ENCODE measurements at regions not wholly inside any gene's neighbourhood (a gene's known extent, or its start where the extent isn't known, plus 50 kb on each side); places are given as distances from the start of the nearest gene placed in this dataset.

DNA sequence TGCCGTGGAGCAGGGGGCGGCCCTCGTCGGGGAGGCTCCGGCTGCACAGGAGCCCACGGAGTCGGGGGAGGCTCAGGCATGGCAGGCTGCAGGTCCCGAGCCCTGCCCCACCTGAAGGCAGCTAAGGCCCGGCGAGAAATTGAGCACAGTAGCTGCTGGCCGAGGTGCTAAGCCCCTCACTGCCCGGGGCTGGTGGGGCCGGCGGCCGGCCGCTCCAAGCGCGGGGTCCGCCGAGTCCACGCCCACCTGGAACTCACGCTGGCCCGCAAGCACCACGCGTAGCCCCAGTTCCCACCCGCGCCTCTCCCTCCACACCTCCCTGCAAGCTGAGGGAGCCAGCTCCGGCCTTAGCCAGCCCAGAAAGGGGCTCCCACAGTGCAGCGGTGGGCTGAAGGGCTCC lies 589.4 kb downstream of the PPP4R3C start:
- Histone ChIP-seq H3K4me1 (no peaks in the 10 kb centered on the region), H3K36me3 (no peaks in the 10 kb centered on the region), H3K27ac (no peak overlapping the region), H3K27me3 (no peaks in the 10 kb centered on the region), H3K4me3 (no peak overlapping the region), H3K9me3 (peaks cover 0 to 6% (median 0%) of the 10 kb centered on the region in 12 donors)
- ATAC-seq, result no peak
- WGBS, 4 donors, result 92 to 94% (median 93%) methylated on average over 18 to 29 of the region's 29 CpGs
- intact Hi-C loops (cut with DNase I), result no loop called here
- DNase-seq, result peak in 1 of 5 donors; percentile 9
- no peak for TF ChIP-seq POLR2A (IDR thresholded peaks at IDR 0.05)
- TF ChIP-seq, protein P1, sequence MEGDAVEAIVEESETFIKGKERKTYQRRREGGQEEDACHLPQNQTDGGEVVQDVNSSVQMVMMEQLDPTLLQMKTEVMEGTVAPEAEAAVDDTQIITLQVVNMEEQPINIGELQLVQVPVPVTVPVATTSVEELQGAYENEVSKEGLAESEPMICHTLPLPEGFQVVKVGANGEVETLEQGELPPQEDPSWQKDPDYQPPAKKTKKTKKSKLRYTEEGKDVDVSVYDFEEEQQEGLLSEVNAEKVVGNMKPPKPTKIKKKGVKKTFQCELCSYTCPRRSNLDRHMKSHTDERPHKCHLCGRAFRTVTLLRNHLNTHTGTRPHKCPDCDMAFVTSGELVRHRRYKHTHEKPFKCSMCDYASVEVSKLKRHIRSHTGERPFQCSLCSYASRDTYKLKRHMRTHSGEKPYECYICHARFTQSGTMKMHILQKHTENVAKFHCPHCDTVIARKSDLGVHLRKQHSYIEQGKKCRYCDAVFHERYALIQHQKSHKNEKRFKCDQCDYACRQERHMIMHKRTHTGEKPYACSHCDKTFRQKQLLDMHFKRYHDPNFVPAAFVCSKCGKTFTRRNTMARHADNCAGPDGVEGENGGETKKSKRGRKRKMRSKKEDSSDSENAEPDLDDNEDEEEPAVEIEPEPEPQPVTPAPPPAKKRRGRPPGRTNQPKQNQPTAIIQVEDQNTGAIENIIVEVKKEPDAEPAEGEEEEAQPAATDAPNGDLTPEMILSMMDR (IDR thresholded peaks at IDR 0.05), result no peak

DNA sequence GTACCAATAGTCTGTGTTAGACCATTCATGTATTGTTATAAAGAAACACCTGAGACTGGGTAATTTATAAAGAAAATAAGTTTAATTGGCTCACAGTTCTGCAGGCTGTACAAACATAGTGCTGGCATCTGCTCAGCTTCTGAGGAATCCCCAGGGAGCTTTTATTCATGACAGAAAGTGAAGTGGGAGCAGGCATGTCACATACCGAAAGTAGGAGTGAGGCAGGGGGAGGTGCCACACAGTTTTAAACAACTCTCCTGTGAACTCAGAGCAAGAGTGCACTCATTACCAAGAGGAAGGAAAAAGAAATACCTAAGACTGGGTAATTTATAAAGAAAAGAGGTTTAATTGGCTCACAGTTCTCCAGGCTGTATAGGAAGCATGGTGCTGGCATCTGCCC lies 591.2 kb downstream of the PPP4R3C start:
- ATAC-seq (no peak), DNase-seq (no peak)
- intact Hi-C loops (cut with DNase I), result no loop called here
- Histone ChIP-seq H3K36me3 (no peaks in the 10 kb centered on the region), H3K4me1 (no peaks in the 10 kb centered on the region), H3K27ac (no peak overlapping the region), H3K27me3 (no peaks in the 10 kb centered on the region), H3K4me3 (no peak overlapping the region), H3K9me3 (peaks cover 0 to 6% (median 0%) of the 10 kb centered on the region in 12 donors)
- 66 to 80% (median 68%) methylated on average over 1 of the region's 1 CpG for WGBS, 4 donors
- no peak for TF ChIP-seq POLR2A (IDR thresholded peaks at IDR 0.05)
- TF ChIP-seq, protein P1 (IDR thresholded peaks at IDR 0.05), result no peak

DNA sequence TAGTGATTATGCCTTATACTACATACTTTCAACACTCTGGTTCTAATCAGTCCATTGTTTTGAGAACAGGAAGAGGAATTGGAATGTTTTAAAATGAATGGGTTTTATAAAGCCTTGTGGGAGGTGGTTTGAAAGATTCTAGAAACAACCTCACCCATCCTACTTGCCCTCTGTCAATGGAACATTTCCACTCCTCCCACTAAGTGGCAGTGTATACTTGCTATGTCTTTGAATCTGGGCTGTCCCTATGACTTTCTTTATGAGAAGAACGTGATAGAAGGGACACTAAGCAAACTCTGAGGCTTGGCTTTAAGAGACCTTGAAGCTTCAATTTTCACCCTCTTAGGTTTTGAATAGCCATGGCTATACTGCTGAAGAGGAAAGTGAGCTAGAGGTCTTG lies 611.2 kb downstream of the PPP4R3C start:
- Histone ChIP-seq H3K27ac (no peak overlapping the region), H3K4me1 (no peaks in the 10 kb centered on the region), H3K9me3 (peaks cover 0 to 2% (median 0%) of the 10 kb centered on the region in 12 donors), H3K27me3 (no peaks in the 10 kb centered on the region), H3K36me3 (no peaks in the 10 kb centered on the region), H3K4me3 (no peak overlapping the region)
- no peak for ATAC-seq
- no peak for DNase-seq
- TF ChIP-seq, protein P1 (IDR thresholded peaks at IDR 0.05), result peak in 6 of 12 donors; percentile 8 to 34 (median 18)
- no peak for TF ChIP-seq POLR2A (IDR thresholded peaks at IDR 0.05)
- intact Hi-C loops (cut with DNase I), result loop anchor here in 4 of 10 donors (5.0 to 10.0 kb wide), 2 partner anchors 333 to 335 kb away; no protein-coding TSS in a partner anchor
- WGBS, 4 donors, result 4 to 10% (median 6%) methylated on average over 1 of the region's 1 CpG

DNA sequence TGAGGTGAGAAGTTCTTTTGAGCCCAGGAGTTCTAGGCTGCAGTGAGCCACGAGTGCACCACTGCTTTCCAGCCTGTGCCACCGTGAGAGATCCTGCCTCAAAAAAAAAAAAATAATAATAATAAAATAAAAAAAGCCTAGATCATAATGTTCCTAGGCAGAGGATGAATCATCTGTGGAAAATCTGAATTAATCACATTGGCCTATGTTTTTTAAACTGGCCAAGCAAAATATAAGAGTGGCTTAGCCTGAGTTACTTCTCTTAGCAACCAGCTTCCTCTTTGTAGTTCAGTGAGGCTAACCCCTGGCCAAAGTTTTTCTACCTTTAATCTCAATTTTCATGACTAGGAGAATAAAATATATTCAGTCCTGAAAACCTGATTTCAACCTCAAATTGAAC lies 614.6 kb downstream of the PPP4R3C start:
- DNase-seq (no peak), ATAC-seq (no peak)
- no peaks in the 10 kb centered on the region for H3K4me1 ChIP-seq
- TF ChIP-seq, protein P1 (IDR thresholded peaks at IDR 0.05), result no peak
- TF ChIP-seq POLR2A (IDR thresholded peaks at IDR 0.05), result no peak
- intact Hi-C loops (cut with DNase I), result no loop called here
- peaks cover 0 to 3% (median 0%) of the 10 kb centered on the region in 12 donors for H3K9me3 ChIP-seq
- no peak overlapping the region for H3K4me3 ChIP-seq
- WGBS, 4 donors, result 38 to 78% (median 60%) methylated on average over 2 of the region's 2 CpGs
- no peaks in the 10 kb centered on the region for H3K27me3 ChIP-seq
- no peaks in the 10 kb centered on the region for H3K36me3 ChIP-seq
- H3K27ac ChIP-seq, result no peak overlapping the region
